NCI-H2227 (cell line): ENCODE measurements at regions not wholly inside any gene's neighbourhood (a gene's known extent, or its start where the extent isn't known, plus 50 kb on each side); places are given as distances from the start of the nearest gene placed in this dataset.

Experiments used
- DNase-seq: peaks from one replicate; lab custom pipeline; 2025; ENCODE audit not compliant: unreplicated experiment; lab: John Stamatoyannopoulos, UW

DNA sequence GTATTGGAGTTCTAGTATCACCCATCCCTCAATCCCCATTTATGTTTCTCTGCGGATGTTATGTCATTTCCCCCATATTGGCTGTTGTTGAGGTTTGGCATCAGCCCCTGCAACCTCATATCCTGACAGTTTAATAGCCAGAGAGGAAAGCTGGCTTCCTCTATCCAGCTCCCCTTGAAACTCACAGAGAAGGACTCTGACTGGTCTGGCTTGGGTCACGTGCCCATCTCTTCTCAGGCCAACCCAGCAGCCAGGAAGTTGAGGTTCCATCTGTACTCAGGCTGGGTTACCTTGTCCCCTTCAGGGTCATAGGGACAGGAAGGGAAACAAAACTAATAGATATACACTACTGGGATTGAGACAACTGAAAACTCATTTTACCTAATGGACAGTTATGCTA is 148.0 kb upstream of the SLC14A2 start:
- no peak for DNase-seq

DNA sequence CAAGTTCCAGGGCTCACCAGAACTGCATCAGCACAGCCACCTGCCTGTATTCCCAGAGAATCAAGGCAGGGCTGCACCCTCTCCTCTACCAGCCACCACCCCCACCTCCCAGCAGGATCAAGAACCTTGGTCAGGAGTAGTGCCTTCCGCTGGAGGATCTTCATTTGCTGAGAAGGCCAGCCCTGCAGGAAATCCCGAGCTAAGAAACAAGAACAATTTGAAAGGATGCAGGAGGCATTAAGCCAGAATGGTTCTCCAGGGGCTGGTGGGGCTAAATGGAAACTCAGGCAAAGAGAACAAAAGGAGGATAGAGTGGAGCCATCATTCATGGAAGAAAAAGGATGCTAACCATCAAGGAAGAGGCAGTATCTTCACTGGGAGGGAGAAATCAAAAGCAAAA is 147.3 kb upstream of the SLC14A2 start:
- DNase-seq = no peak

- DNase-seq = no peak
These were observed 136.4 kb upstream of the SLC14A2 start for GRCh38 chr18:45478889-45479288.

- no peak for DNase-seq
These were observed 134.9 kb upstream of the SLC14A2 start for GRCh38 chr18:45480219-45481015.

DNA sequence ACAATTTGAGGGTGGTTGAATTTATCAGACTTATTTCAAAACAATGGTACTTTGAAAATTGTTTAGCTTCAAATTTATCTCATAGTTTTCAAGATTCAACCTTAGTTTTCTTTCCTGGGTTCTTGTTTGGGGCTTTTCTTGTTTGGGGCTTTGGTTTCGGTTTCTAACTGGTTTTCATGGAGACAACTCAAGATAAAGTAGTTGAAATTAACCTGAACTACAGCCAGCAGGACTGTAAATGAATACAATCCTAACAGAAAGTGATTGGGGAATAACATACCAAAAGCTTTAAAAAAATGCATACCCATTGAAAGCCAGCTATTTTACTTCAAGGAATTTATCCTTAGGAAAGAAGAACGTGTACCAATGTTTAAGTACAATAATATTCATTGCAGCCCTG is 133.5 kb upstream of the SLC14A2 start:
- no peak for DNase-seq

- DNase-seq = no peak
These were observed 133.0 kb upstream of the SLC14A2 start for GRCh38 chr18:45482286-45482685.

DNA sequence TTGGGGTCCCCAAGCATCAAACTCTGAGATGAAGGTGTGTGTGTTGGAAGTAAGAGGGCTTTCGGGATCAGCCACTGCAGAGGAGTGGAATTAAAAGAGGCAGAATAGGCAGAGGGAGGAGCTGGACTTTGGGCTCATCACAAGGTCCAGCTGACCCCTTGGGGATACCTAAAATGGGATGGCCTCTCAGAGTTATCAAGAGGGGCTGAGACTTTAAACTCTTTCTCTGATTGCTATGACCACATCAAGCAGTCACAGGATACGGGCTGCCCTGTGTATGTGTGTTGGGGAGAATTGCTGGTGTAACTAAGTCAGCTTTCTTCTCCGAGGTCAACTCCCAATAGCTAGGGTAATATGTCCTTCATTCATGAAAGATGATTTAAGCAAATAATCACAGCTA is 127.7 kb upstream of the SLC14A2 start:
- DNase-seq = no peak

- no peak for DNase-seq
These were observed 126.6 kb upstream of the SLC14A2 start for GRCh38 chr18:45488645-45489044.

GRCh38 chr18:45493830-45494229 is 121.4 kb upstream of the SLC14A2 start:
- no peak for DNase-seq

- DNase-seq = no peak
These were observed 120.5 kb upstream of the SLC14A2 start for GRCh38 chr18:45494811-45495210.

DNA sequence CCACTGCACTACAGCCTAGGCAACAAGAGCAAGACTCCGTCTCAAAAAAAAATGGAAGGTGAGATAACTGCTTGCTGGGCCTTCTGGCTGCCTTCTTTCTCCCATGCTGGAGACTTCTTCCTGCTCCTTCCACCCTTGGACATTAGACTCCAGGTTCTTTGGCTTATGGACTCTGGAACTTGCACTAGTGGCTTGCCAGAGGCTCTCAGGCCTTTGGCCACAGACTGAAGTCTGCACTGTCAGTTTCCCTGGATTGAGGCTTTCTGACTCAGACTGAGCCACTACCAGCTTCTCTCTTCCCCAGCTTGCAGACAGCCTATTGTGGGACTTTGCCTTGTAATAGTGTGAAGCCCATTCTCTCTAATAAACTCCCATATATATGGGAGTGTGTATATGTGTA is 118.5 kb upstream of the SLC14A2 start:
- DNase-seq = no peak

DNA sequence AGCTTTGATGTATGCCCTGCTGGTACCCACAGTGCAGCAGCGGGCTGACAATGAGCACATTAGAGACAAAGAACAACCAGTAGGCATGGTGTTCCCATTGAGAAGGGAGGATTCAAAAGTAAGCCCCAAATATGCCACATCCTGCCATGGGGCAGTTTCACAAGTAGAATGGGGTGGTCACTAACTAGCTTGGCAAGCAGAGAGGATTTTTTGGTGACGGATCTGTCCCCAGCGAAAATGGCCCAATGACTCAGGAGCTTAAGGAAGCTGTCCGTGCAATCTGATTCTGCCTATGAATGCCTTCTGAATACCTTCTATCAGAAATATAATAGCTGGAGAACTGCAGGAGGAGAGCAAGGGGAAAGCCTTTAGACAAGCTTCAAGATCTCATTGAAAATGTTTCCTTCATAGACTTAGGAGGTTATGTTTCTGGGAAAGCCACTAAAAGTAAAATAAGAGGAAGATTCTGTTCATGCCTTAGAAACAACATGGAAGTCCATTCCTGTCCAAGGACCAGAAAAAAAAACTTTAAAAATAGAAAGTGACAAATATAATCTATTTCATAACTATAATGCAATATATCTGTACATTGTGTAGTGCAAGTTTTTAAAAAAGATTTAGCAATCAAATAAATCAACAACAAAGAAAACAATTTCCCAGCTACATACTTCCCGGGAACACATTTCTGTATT is 117.5 kb upstream of the SLC14A2 start:
- DNase-seq = no peak

GRCh38 chr18:45498287-45498658 is 117.0 kb upstream of the SLC14A2 start:
- no peak for DNase-seq

- no peak for DNase-seq
These were observed 111.3 kb upstream of the SLC14A2 start for GRCh38 chr18:45503990-45504389.

DNA sequence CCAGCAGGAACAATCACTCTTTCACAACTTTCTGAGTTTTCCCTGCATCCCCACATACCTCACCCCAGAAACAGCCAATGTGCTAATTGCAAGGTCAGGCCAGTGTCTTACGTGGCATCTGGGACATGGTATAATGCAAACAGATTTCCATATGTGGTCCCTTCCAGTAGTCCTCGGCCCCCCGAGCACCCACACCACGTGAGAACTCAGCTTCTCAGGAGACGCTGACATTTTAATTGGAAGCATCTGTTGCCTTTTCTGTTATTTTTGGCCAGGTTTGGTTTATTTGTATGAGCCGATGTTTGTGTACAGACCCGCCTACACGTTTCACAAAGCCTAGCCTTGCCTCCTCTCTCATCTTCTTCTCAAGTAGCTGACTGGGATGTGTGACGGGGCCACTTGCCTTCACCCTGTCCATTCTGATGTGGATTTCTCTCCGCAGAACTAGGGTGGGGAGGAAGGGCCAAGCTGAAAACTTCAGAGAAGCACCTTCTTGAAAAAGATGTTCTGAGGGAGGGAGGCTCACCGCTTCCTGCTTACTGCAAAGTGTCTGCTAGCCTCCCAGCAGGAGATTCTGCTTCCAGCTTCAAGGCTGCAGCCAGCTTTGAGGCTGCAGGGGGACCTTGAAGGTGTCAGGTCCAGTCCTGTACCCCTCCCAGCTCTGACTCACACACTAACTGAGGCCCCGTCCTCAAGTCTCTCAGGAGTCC is 109.6 kb upstream of the SLC14A2 start:
- no peak for DNase-seq

- DNase-seq = no peak
These were observed 108.3 kb upstream of the SLC14A2 start for GRCh38 chr18:45506951-45507350.

- DNase-seq = no peak
These were observed 105.7 kb upstream of the SLC14A2 start for GRCh38 chr18:45509535-45509934.

- DNase-seq = peak; percentile 18
These were observed 104.6 kb upstream of the SLC14A2 start for GRCh38 chr18:45510656-45511055.

- no peak for DNase-seq
These were observed 102.8 kb upstream of the SLC14A2 start for GRCh38 chr18:45512363-45512953.

DNA sequence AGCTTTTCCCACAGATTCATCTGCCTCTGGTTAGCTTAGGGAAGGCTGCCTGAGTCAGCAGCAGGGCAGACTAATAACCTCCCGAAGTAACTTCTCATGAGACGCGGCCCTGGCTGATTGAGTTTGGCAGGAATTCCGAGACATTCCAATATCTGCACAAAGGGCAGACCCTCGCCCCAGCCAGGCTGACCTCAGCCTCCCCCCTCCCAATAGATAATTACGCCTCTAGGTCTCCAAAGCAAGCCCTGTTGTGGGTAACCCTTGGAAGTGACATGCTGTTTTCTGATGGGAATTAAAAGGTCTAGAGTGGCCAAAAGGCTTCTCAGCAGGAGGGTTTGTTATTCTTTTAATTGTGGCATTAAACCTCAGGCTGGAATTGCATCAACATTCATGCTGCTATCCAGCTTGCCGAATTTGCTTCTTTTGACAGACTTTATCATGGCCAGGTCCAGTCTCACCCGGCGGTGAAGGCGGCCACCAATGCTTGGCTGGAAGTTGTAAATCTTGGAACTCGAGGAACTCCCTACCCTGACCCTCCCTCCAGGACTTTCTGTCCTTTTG is 98.0 kb upstream of the SLC14A2 start:
- DNase-seq = no peak
